ENCODE measurements at regions not wholly inside any gene's neighbourhood (a gene's known extent, or its start where the extent isn't known, plus 50 kb on each side); places are given as distances from the start of the nearest gene placed in this dataset.

DNA sequence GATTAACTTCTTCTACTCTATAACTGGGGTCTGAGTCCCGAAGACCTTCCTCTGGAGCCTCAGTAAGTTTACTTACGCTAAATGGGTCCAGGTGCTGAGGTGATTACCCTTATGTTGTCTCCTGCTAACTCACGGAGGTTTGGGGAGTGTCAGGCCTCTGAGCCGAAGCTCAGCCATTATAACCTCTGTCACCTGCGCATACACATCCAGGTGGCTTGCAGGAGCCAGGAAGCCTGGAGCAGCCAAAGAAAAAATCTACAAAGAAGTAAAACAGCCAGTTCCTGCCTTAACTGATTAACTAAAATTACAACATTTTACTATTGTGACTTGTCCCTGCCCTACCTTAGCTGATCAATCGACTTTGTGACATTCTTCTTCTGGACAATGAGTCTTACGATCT lies 350.7 kb downstream of the GLRX3 start:
- Histone ChIP-seq H3K4me1 (no peaks in the 10 kb centered on the region), H3K4me3 (no peak overlapping the region), H3K9me3 (no peaks in the 10 kb centered on the region; the same call in 2 of the 3 replicates), H3K4me2 (no peak overlapping the region), H3K27ac (no peak overlapping the region)
- FAIRE-seq (no peak), ATAC-seq (no peak), DNase-seq (ENCODE audit: low read depth in 1 of 2, low spot score in 1 of 2) (no peak)
- CTCF ChIA-PET, result no interaction called here
- POLR2A ChIA-PET, result no interaction called here
- 29% methylated on average over 7 of the region's 7 CpGs for WGBS (ENCODE audit: missing lambda C conversion rate)
- TF ChIP-seq, protein P1, sequence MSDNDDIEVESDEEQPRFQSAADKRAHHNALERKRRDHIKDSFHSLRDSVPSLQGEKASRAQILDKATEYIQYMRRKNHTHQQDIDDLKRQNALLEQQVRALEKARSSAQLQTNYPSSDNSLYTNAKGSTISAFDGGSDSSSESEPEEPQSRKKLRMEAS (IDR thresholded peaks at IDR 0.05), result no peak
- TF ChIP-seq JUNB (IDR thresholded peaks at IDR 0.05) (no peak), NFE2L2 (conservative IDR thresholded peaks at IDR 0.05; ENCODE audit: low read length) (no peak), ZNF302 (CRISPR knock-in tag; IDR thresholded peaks at IDR 0.05) (no peak), ZFP36 (IDR thresholded peaks at IDR 0.05; ENCODE audit: borderline replicate concordance, partially characterized antibody) (no peak), EHF (CRISPR knock-in tag; IDR thresholded peaks at IDR 0.05) (no peak), SMC3 (IDR thresholded peaks at IDR 0.05) (no peak), MAFK (IDR thresholded peaks at IDR 0.05; ENCODE audit: partially characterized antibody) (no peak), TFCP2L1 (CRISPR knock-in tag; IDR thresholded peaks at IDR 0.05) (no peak), HDAC2 (IDR thresholded peaks at IDR 0.05) (no peak), RNF2 (IDR thresholded peaks at IDR 0.05; ENCODE audit: borderline replicate concordance, low read depth) (no peak), FOSL2 (IDR thresholded peaks at IDR 0.05) (no peak), FOSL2 (CRISPR knock-in tag; IDR thresholded peaks at IDR 0.05) (no peak), CBX8 (IDR thresholded peaks at IDR 0.05) (no peak), TP53 (CRISPR knock-in tag; IDR thresholded peaks at IDR 0.05) (no peak), HOXB5 (CRISPR knock-in tag; IDR thresholded peaks at IDR 0.05) (no peak), KDM1A (IDR thresholded peaks at IDR 0.05; ENCODE audit: low read depth) (no peak), RAD21 (conservative IDR thresholded peaks at IDR 0.05 in 1 of 2, IDR thresholded peaks at IDR 0.05 in 1 of 2) (no peak)
- TF ChIP-seq, protein P2, sequence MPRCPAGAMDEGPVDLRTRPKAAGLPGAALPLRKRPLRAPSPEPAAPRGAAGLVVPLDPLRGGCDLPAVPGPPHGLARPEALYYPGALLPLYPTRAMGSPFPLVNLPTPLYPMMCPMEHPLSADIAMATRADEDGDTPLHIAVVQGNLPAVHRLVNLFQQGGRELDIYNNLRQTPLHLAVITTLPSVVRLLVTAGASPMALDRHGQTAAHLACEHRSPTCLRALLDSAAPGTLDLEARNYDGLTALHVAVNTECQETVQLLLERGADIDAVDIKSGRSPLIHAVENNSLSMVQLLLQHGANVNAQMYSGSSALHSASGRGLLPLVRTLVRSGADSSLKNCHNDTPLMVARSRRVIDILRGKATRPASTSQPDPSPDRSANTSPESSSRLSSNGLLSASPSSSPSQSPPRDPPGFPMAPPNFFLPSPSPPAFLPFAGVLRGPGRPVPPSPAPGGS (IDR thresholded peaks at IDR 0.05), result no peak

DNA sequence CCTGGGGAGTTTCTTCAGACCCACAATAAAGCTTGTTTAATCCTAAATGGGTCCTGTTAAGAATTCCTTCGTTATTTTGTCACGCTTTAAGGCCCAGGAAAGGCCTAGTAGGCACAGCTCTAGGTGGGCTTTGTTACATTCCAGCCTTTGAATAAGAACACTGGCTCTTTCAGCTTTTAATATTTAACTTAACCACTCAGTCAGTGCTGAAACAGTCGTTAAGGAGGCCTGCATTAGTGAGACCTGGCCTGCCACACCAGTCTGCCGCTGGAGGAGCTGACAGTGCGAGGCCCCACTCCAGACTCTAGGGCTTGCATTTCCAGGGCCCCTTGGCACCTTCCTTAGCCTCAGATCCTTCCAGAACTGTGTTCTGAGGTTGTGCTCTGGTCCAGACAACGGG lies 351.4 kb downstream of the GLRX3 start:
- TF ChIP-seq BHLHE40 (IDR thresholded peaks at IDR 0.05; ENCODE audit: low read depth, low read length) (no peak), RFX5 (IDR thresholded peaks at IDR 0.05) (no peak), RNF2 (IDR thresholded peaks at IDR 0.05; ENCODE audit: borderline replicate concordance, low read depth) (no peak), NFE2L2 (conservative IDR thresholded peaks at IDR 0.05; ENCODE audit: low read length) (no peak), EHF (CRISPR knock-in tag; IDR thresholded peaks at IDR 0.05) (no peak), MYC (IDR thresholded peaks at IDR 0.05; ENCODE audit: borderline replicate concordance, low read length) (no peak), RCOR1 (IDR thresholded peaks at IDR 0.05; ENCODE audit: low read depth, low read length) (no peak), ZNF302 (CRISPR knock-in tag; IDR thresholded peaks at IDR 0.05) (no peak)
- TF ChIP-seq, protein P3, sequence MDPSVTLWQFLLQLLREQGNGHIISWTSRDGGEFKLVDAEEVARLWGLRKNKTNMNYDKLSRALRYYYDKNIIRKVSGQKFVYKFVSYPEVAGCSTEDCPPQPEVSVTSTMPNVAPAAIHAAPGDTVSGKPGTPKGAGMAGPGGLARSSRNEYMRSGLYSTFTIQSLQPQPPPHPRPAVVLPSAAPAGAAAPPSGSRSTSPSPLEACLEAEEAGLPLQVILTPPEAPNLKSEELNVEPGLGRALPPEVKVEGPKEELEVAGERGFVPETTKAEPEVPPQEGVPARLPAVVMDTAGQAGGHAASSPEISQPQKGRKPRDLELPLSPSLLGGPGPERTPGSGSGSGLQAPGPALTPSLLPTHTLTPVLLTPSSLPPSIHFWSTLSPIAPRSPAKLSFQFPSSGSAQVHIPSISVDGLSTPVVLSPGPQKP (IDR thresholded peaks at IDR 0.05; ENCODE audit: low read depth, low read length), result no peak
- TF ChIP-seq, protein P4, sequence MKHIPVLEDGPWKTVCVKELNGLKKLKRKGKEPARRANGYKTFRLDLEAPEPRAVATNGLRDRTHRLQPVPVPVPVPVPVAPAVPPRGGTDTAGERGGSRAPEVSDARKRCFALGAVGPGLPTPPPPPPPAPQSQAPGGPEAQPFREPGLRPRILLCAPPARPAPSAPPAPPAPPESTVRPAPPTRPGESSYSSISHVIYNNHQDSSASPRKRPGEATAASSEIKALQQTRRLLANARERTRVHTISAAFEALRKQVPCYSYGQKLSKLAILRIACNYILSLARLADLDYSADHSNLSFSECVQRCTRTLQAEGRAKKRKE (CRISPR knock-in tag; IDR thresholded peaks at IDR 0.05; ENCODE audit: low read depth), result no peak
- TF ChIP-seq, protein P5, sequence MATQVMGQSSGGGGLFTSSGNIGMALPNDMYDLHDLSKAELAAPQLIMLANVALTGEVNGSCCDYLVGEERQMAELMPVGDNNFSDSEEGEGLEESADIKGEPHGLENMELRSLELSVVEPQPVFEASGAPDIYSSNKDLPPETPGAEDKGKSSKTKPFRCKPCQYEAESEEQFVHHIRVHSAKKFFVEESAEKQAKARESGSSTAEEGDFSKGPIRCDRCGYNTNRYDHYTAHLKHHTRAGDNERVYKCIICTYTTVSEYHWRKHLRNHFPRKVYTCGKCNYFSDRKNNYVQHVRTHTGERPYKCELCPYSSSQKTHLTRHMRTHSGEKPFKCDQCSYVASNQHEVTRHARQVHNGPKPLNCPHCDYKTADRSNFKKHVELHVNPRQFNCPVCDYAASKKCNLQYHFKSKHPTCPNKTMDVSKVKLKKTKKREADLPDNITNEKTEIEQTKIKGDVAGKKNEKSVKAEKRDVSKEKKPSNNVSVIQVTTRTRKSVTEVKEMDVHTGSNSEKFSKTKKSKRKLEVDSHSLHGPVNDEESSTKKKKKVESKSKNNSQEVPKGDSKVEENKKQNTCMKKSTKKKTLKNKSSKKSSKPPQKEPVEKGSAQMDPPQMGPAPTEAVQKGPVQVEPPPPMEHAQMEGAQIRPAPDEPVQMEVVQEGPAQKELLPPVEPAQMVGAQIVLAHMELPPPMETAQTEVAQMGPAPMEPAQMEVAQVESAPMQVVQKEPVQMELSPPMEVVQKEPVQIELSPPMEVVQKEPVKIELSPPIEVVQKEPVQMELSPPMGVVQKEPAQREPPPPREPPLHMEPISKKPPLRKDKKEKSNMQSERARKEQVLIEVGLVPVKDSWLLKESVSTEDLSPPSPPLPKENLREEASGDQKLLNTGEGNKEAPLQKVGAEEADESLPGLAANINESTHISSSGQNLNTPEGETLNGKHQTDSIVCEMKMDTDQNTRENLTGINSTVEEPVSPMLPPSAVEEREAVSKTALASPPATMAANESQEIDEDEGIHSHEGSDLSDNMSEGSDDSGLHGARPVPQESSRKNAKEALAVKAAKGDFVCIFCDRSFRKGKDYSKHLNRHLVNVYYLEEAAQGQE (IDR thresholded peaks at IDR 0.05), result no peak
- TF ChIP-seq, protein P6, sequence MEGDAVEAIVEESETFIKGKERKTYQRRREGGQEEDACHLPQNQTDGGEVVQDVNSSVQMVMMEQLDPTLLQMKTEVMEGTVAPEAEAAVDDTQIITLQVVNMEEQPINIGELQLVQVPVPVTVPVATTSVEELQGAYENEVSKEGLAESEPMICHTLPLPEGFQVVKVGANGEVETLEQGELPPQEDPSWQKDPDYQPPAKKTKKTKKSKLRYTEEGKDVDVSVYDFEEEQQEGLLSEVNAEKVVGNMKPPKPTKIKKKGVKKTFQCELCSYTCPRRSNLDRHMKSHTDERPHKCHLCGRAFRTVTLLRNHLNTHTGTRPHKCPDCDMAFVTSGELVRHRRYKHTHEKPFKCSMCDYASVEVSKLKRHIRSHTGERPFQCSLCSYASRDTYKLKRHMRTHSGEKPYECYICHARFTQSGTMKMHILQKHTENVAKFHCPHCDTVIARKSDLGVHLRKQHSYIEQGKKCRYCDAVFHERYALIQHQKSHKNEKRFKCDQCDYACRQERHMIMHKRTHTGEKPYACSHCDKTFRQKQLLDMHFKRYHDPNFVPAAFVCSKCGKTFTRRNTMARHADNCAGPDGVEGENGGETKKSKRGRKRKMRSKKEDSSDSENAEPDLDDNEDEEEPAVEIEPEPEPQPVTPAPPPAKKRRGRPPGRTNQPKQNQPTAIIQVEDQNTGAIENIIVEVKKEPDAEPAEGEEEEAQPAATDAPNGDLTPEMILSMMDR (IDR thresholded peaks at IDR 0.05), result no peak
- no peaks in the 10 kb centered on the region; the same call in 2 of the 3 replicates for H3K9me3 ChIP-seq
- H3K4me2 ChIP-seq, result no peak overlapping the region
- no peak overlapping the region for H3K27ac ChIP-seq
- ATAC-seq (no peak), DNase-seq (ENCODE audit: low read depth in 1 of 2, low spot score in 1 of 2) (no peak), FAIRE-seq (no peak)
- 7% methylated on average over 6 of the region's 6 CpGs for whole genome bisulfite sequencing (ENCODE audit: missing lambda C conversion rate)
- ChIA-PET POLR2A (no interaction called here), CTCF (no interaction called here)
- no peak overlapping the region for H3K4me3 ChIP-seq
- no peaks in the 10 kb centered on the region for H3K4me1 ChIP-seq

Data from A549 (cell line).